Gastroesophageal sphincter (tissue), 4 donors: ENCODE measurements at regions not wholly inside any gene's neighbourhood (a gene's known extent, or its start where the extent isn't known, plus 50 kb on each side); places are given as distances from the start of the nearest gene placed in this dataset.
A peak's percentile ranks its signal among the peaks of the same experiment; 100 is the strongest.

Experiments used
- ATAC-seq: fragments of 150-250 bp; one replicate; pipeline ENCODE4 v1.9.1; 2016; ENCODE audit warnings: mild to moderate bottlenecking, moderate library complexity
- H3K27ac ChIP-seq, 4 donors: fragments of 200-600 bp; sonication (generic) in 3 of 4; 1 replicate in 3 of 4; 2 replicates in 1 of 4; pipeline ENCODE4 v1.5.1; 2016 to 2019
- H3K27me3 ChIP-seq: fragments of 200-600 bp; sonication (generic); one replicate; pipeline ENCODE4 v1.5.1; 2019
- H3K36me3 ChIP-seq, 2 donors: fragments of 200-600 bp; sonication (generic); one replicate each; pipeline ENCODE4 v1.5.1; 2019; ENCODE audit warnings: control low read depth in 1 of 2
- H3K4me1 ChIP-seq, 3 donors: fragments of 200-600 bp; sonication (generic); 1 replicate in 2 of 3; 2 replicates in 1 of 3; pipeline ENCODE4 v1.5.1; 2016 to 2019; ENCODE audit warnings: control low read depth in 2 of 3
- H3K4me3 ChIP-seq, 2 donors: fragments of 200-600 bp; sonication (generic); one replicate each; pipeline ENCODE4 v1.5.1; 2019; ENCODE audit warnings: mild to moderate bottlenecking in 1 of 2, moderate library complexity in 1 of 2
- H3K9me3 ChIP-seq, 3 donors: fragments of 200-600 bp; sonication (generic); one replicate each; pipeline ENCODE4 v1.5.1; 2017 to 2019; ENCODE audit warnings: control low read depth in 2 of 3
- EP300 ChIP-seq: sonication (generic); formaldehyde crosslinking; IDR thresholded peaks from one replicate; pipeline ENCODE4 v1.6.1; 2017; ENCODE audit warnings: antibody characterized with exemption, mild to moderate bottlenecking
- POLR2A ChIP-seq, 2 donors: fragments of 450-650 bp; IDR thresholded peaks; one replicate each; pipeline ENCODE4 v1.6.1; 2017; ENCODE audit warnings: antibody characterized with exemption in 2 of 2, mild to moderate bottlenecking in 2 of 2, moderate library complexity in 1 of 2
- POLR2AphosphoS5 ChIP-seq: sonication (generic); formaldehyde crosslinking; IDR thresholded peaks from one replicate; pipeline ENCODE4 v1.6.1; 2017; ENCODE audit warnings: antibody characterized with exemption
- WGBS, 2 donors: methylation state at CpG; one replicate each; pipeline ENCODE4 v1.1.5; 2018; ENCODE audit warnings: low coverage in 1 of 2; 5-methylcytosine and 5-hydroxymethylcytosine counted together
- TF ChIP-seq, protein P1 (sequence below), 4 experiments: fragments of 200-600 bp in 2 of 4; fragments of 450-650 bp in 2 of 4; sonication (generic) in 1 of 4; IDR thresholded peaks; one replicate each; pipeline ENCODE4 v1.5.1; 2017 to 2019; ENCODE audit warnings: antibody characterized with exemption in 4 of 4, mild to moderate bottlenecking in 2 of 4, moderate library complexity in 2 of 4

DNA sequence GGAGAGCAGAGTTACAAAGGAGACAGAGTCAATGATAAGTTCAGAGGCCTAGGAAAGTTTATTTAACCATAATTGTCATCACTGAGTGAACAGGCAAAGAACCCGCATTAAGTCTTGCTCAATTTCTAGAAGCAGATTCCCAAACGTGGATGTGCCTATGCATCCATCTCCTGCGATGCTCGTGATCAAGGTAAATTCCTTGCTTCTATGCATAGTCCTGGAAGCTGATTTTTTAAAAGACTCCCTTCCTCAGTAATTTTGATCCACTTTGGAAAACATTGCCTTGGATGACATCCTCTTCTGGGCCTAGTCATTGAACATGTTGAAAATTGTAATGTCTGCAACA lies 116.4 kb downstream of the TNFSF18 start:
- H3K4me3 ChIP-seq: no peak overlapping the region
- no peaks in the 10 kb centered on the region for H3K27me3 ChIP-seq
- WGBS, 2 donors: 40 to 51% methylated on average over 4 of the region's 4 CpGs
- peaks cover 0 to 24% (median 4%) of the 10 kb centered on the region in 3 donors for H3K4me1 ChIP-seq
- H3K27ac ChIP-seq: peak overlapping the region; percentile 65 to 77 (median 71)
- TF ChIP-seq, protein P1, sequence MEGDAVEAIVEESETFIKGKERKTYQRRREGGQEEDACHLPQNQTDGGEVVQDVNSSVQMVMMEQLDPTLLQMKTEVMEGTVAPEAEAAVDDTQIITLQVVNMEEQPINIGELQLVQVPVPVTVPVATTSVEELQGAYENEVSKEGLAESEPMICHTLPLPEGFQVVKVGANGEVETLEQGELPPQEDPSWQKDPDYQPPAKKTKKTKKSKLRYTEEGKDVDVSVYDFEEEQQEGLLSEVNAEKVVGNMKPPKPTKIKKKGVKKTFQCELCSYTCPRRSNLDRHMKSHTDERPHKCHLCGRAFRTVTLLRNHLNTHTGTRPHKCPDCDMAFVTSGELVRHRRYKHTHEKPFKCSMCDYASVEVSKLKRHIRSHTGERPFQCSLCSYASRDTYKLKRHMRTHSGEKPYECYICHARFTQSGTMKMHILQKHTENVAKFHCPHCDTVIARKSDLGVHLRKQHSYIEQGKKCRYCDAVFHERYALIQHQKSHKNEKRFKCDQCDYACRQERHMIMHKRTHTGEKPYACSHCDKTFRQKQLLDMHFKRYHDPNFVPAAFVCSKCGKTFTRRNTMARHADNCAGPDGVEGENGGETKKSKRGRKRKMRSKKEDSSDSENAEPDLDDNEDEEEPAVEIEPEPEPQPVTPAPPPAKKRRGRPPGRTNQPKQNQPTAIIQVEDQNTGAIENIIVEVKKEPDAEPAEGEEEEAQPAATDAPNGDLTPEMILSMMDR (IDR thresholded peaks at IDR 0.05): no peak
- no peak for TF ChIP-seq POLR2AphosphoS5
- TF ChIP-seq EP300: no peak
- no peak for TF ChIP-seq POLR2A (IDR thresholded peaks at IDR 0.05)
- H3K9me3 ChIP-seq: no peaks in the 10 kb centered on the region
- H3K36me3 ChIP-seq: no peaks in the 10 kb centered on the region
- ATAC-seq: no peak

DNA sequence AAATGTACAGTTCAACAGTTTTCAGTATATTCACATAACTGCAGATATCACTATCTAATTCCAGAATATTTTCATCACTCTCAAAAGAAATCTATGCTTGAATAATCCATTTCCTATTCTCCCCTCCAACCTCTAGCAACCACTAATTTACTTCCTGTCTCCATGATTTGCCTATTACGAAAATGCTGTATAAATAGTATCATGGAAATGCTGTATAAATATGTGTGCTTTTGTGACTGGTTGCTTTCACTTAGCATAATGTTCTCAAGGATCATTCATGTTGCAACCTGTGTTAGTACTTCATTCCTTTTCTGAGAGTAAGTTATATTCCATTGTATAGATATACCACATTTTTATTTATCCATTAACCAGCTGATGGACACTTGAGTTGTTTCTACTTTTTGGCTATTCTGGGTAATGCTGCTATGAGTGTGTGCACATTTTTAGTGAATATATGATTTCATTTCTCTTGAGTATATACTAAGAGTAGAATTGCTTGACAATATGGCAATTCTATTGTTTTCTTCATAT lies 115.6 kb downstream of the TNFSF18 start:
- H3K27me3 ChIP-seq: no peaks in the 10 kb centered on the region
- TF ChIP-seq POLR2A (IDR thresholded peaks at IDR 0.05) (no peak), EP300 (no peak), POLR2AphosphoS5 (no peak)
- TF ChIP-seq, protein P1 (IDR thresholded peaks at IDR 0.05): no peak
- H3K4me1 ChIP-seq: peaks cover 0 to 27% (median 4%) of the 10 kb centered on the region in 3 donors
- H3K9me3 ChIP-seq: no peaks in the 10 kb centered on the region
- WGBS, 2 donors: 29 to 71% methylated on average over 1 of the region's 1 CpG
- ATAC-seq: no peak
- H3K4me3 ChIP-seq: no peak overlapping the region
- H3K36me3 ChIP-seq: no peaks in the 10 kb centered on the region
- H3K27ac ChIP-seq: peak overlapping the region in 3 of 4 donors; percentile 70 to 77 (median 72)

DNA sequence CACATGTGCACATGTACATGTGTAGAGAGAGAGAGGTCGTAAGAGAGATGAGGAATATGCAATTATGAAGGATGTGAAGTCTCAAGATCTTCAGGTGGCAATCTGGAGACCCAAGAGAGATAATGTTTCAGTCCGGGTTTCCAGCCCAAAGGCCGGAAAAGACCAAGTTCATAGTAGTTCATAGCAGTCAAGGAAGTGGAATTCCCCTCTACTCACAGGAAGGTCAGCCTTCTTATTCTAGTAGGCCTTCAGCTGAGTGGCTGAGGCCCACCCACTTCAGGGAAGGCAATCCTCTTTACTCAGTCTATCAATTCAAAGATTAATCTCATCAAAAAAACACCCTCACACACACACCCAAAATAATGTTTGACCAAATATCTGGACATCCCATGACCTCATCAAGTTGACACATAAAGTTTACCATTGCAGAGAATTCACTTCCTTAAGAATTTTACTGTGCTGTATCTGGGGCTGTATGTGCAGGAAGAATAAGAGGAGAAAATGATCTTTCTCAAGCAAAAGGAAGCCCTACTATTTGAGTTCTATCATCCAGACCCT lies 114.6 kb downstream of the TNFSF18 start:
- Histone ChIP-seq H3K4me3 (no peak overlapping the region), H3K27ac (no peak overlapping the region)
- 73 to 83% methylated on average over 2 to 3 of the region's 3 CpGs for WGBS, 2 donors

DNA sequence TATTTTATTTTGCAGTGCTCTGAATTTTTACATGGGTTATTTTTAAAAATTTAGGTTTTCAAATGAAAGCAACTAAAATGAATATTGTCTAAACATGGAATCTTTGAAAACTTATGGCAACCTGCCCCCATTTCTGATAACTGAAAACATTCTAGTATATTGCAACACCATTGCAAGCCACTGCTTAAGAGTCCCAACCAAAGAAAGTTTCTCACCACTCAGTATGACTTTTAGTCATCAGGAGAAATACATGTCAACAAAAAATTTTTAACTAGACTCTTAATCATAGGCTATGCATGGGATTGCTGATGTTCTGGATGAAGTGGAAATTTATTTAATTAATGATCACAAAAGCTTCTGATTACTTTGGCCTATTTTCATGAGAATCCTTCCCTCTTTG lies 112.1 kb downstream of the TNFSF18 start:
- Histone ChIP-seq H3K9me3 (no peaks in the 10 kb centered on the region), H3K27me3 (no peaks in the 10 kb centered on the region), H3K36me3 (no peaks in the 10 kb centered on the region), H3K4me3 (no peak overlapping the region), H3K4me1 (peaks cover 4 to 47% (median 8%) of the 10 kb centered on the region in 3 donors), H3K27ac (no peak overlapping the region)
- ATAC-seq: peak; percentile 38
- TF ChIP-seq, protein P1 (IDR thresholded peaks at IDR 0.05): no peak
- TF ChIP-seq POLR2AphosphoS5: no peak
- no peak for TF ChIP-seq EP300
- TF ChIP-seq POLR2A (IDR thresholded peaks at IDR 0.05): no peak

More for the DNA sequence above, 114.6 kb downstream of the TNFSF18 start:
- ATAC-seq: no peak
- Histone ChIP-seq H3K27me3 (no peaks in the 10 kb centered on the region), H3K36me3 (no peaks in the 10 kb centered on the region), H3K9me3 (no peaks in the 10 kb centered on the region), H3K4me1 (peaks cover 4 to 38% (median 8%) of the 10 kb centered on the region in 3 donors)
- TF ChIP-seq EP300 (no peak), POLR2AphosphoS5 (no peak), POLR2A (IDR thresholded peaks at IDR 0.05) (no peak)
- TF ChIP-seq, protein P1 (IDR thresholded peaks at IDR 0.05): no peak

DNA sequence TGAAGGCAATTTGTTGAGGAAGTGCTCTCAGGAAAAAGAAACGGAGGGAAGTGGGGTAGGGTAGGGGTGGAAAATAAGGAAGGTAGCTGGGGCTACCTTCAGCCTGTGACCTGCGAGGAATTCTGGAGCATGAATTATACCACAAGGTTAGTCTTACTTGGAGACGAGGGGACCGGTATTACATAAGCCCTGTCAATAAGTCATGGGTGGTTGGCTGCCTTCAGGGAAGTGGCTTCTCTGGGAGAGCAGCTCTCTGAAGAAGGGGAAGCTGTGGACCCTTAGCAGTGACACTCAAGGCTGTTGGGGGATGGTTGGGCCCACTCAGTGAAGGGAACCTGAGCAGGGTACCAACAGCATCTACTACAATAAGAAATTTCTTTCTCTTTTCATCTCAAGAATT lies 111.3 kb downstream of the TNFSF18 start:
- 87 to 95% methylated on average over 3 to 4 of the region's 4 CpGs for WGBS, 2 donors
- Histone ChIP-seq H3K27me3 (no peaks in the 10 kb centered on the region), H3K4me1 (peaks cover under 1 to 39% (median 8%) of the 10 kb centered on the region in 3 donors), H3K9me3 (no peaks in the 10 kb centered on the region), H3K27ac (no peak overlapping the region), H3K36me3 (no peaks in the 10 kb centered on the region), H3K4me3 (no peak overlapping the region)
- no peak for ATAC-seq
- TF ChIP-seq EP300: no peak
- TF ChIP-seq POLR2AphosphoS5: no peak
- TF ChIP-seq, protein P1 (IDR thresholded peaks at IDR 0.05): no peak
- TF ChIP-seq POLR2A (IDR thresholded peaks at IDR 0.05): no peak
